ENCODE measurements at regions not wholly inside any gene's neighbourhood (a gene's known extent, or its start where the extent isn't known, plus 50 kb on each side); places are given as distances from the start of the nearest gene placed in this dataset.
"Not testable (repeated sequence)": the region's sequence is repeated elsewhere in the genome, so short reads cannot be mapped to it uniquely, and the experiment has no call there.

GRCh38 chr7:46296526-46296925, 375.5 kb upstream of the IGFBP3 start:
- no peak for DNase-seq (ENCODE audit: low read depth)

DNA sequence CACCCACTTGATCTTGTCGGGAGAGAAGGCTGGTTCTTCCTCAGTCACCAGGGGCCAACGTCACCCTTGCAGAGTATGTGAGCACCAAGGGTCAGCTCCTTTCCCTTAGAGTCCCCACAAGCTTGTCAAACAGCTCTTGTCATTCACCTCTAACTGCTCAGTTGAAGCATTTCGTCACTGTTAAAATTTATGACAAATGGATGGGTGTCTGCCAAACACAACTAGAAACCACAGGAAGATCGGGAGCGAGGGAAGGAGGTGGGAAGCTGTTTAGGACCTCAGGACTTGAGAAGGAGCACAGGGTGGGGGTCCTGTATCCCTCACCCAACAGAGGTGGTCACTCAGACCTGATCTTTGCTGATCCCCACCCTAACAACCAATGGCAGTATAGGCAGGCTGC, 373.3 kb upstream of the IGFBP3 start:
- no peak for DNase-seq (ENCODE audit: low read depth)

DNA sequence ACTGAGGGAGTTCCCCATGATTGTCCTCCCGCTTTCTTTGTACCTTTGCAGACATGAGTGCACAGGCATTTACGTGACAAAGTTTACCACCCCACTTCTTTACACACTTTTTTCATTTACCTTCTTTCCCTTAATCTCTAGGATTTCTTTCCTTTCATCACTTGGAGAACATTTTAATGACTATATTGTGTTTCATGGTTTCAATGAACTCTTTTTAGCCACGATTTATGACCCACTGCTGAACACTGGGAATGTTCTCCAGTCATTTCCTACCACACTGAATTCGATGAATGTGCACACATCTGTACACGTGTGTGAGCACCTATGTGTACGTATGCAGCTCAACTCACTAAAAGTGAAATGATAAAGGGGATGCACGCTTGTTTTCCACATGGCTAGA, 371.7 kb upstream of the IGFBP3 start:
- DNase-seq (ENCODE audit: low read depth), result no peak

DNA sequence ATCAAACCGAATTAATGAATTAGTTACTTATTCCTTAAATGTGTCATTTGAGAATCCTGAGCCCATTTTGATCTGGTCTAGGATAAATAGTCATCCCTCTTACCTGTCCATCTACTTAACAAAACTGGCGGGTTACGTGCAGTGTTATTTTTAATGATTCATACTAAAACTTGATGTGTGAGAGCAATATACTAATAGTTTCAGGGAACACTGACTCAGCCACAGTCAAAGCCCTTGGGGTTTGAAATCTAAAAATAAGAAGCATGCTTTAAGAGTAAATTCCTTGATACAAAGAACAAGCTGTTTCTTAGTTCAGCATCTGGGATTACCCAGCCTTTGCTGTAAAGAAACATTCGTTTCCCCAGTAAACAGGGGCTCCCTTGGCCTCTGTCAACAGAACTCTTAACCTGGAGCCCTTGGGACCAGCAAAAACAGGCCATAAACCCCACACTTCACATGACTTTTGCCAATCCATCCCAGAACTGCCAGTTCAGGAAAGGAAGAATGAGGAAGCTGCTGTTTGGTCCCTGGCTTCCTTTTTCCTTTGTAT, 370.6 kb upstream of the IGFBP3 start:
- peak; percentile 61 for DNase-seq (ENCODE audit: low read depth)

- peak; percentile 90 for DNase-seq (ENCODE audit: low read depth)
Observed at GRCh38 chr7:46291050-46291438, 370.0 kb upstream of the IGFBP3 start.

DNA sequence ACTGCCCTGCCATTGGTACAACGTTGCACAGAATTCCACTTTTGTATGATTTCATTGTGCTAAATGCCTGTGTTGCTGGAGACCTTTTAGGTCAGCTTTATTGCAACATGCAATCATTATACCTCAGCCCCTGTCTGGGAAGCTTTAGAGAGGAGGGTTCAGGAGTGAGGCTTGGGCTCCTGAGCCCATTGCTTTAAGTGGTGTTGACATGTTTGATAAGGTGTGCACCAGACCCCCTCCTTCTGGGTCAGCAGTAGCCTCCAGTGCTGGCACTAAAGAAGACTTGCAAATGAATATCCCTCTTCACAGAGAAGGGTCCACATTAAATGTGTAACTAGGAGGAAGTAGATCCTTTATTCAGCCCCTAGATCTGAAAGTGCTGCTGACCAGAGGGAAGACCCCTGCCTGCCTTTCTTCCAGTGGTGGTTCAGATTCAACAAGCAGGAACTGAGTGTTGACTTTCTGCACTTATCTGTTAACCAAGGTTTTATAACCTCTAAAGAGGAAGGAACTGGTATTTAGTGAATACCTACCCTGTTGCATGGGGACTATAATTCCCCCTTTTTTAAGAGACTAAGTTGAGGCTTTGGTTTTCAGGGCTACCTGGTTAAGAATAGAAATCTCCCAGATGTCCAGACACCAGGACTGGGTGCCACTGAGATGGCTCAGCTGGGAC, 369.4 kb upstream of the IGFBP3 start:
- no peak for DNase-seq (ENCODE audit: low read depth)

GRCh38 chr7:46288861-46289260, 367.8 kb upstream of the IGFBP3 start:
- no peak for DNase-seq (ENCODE audit: low read depth)

- DNase-seq (ENCODE audit: low read depth), result no peak
Observed at GRCh38 chr7:46288010-46288409, 366.9 kb upstream of the IGFBP3 start.

GRCh38 chr7:46286957-46287356, 365.9 kb upstream of the IGFBP3 start:
- no peak for DNase-seq (ENCODE audit: low read depth)

GRCh38 chr7:46286356-46286755, 365.3 kb upstream of the IGFBP3 start:
- DNase-seq (ENCODE audit: low read depth), result no peak

GRCh38 chr7:46285878-46286277, 364.8 kb upstream of the IGFBP3 start:
- DNase-seq (ENCODE audit: low read depth), result no peak

GRCh38 chr7:46283852-46284251, 362.8 kb upstream of the IGFBP3 start:
- DNase-seq (ENCODE audit: low read depth), result peak; percentile 64

GRCh38 chr7:46282155-46282554, 361.1 kb upstream of the IGFBP3 start:
- peak; percentile 54 for DNase-seq (ENCODE audit: low read depth)

GRCh38 chr7:46281071-46281470, 360.0 kb upstream of the IGFBP3 start:
- DNase-seq (ENCODE audit: low read depth), result no peak

DNA sequence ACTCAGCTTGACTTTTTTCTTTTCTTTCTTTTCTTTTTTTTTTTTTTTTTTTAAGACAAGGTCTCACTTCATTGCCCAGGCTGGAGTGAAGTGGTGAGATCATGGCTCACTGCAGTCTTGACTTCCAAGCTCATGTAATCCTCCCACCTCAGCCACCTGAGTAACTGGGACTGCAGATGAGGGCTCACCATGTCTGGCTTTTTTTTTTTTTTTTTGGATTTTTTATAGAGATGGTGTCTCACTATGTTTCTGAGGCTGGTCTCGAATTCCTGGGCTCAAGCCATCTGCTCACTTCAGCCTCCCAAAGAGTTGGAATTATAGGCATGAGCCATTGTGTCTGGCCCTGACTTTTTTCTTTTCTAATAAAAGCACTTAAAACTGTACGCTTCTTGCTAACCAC, 358.2 kb upstream of the IGFBP3 start:
- no peak for DNase-seq (ENCODE audit: low read depth)

DNA sequence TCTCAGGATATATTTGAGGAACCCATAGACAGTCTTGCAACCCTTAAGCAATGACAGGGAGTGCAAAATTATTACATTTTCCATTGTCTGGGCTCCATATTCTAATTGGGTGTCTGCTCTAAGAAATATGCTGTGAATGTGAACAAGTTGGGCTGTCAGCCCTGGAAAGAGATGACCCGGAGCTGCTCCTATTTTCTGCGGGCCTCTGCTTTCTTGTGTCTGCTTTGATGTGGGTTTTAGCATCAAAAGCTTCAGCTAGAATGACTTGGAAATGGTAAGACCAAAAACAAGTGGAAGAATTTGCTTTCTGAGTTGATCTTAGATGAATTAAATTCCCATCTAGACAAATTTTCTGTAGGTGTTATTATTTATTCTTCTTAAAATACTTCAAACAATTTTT, 343.6 kb upstream of the IGFBP3 start:
- no peak for DNase-seq (ENCODE audit: low read depth)

DNA sequence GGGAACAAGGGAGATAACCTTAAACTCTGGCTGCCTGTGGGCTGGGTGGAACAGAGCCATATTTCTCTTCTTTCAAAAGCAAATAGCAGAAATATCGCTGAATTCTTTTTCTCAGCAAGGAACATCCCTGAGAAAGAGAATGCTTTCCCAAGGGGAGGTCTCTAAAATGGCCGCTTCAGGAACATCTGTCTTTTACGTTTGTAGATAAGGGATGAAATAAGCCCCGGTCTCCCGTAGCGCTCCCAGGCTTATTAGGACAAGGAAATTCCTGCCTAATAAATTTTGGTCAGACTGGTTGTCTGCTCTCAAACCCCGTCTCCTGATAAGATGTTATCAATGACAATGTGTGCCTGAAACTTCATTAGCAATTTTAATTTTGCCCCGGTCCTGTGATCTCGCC, 340.6 kb upstream of the IGFBP3 start:
- not testable (repeated sequence) for DNase-seq (ENCODE audit: low read depth)

- no peak for DNase-seq (ENCODE audit: low read depth)
Observed at GRCh38 chr7:46259947-46260346, 338.9 kb upstream of the IGFBP3 start.

DNA sequence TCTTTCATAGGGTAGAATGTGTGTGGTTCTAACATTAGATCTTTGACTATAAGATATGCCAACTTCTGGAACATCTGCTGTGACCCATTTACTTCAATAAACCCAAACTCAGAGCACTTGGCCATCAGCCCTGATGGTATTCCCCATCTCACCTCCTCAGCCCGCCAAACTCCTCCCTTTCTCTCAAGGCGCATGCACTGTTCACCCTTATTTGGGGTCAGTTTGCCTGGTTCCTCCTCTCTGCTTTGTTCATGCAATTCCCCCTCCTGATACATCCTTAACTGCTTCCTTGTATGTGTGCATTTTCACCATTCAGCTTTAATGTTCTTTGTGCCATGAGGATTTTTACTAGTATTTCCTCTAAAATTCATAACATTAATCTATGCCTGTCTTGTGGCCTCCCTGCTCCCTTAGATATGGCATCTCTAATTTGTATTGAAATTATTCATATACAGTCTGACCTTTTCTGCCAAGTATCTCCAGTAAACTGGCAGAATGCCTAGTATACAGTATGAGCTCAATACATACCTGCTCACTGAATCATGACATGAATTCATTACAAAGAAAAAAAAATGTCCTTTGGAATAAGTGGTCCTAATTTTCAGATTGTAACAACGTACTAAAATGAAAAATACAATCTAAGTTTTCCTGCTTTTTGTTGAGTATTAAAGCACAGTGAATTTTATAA, 336.8 kb upstream of the IGFBP3 start:
- DNase-seq (ENCODE audit: low read depth), result peak; percentile 72

- peak; percentile 54 for DNase-seq (ENCODE audit: low read depth)
Observed at GRCh38 chr7:46256870-46257661, 336.0 kb upstream of the IGFBP3 start.

GRCh38 chr7:46253520-46253919, 332.4 kb upstream of the IGFBP3 start:
- DNase-seq (ENCODE audit: low read depth), result no peak

- DNase-seq (ENCODE audit: low read depth), result no peak
Observed at GRCh38 chr7:46247664-46248063, 326.6 kb upstream of the IGFBP3 start.
